VCaP (cell line): ENCODE measurements at regions not wholly inside any gene's neighbourhood (a gene's known extent, or its start where the extent isn't known, plus 50 kb on each side); places are given as distances from the start of the nearest gene placed in this dataset.

Source experiments
- H3K27ac ChIP-seq: fragments of 450-650 bp; 2 replicates; pipeline ENCODE4 v1.5.1; 2017
- TF ChIP-seq, protein P1 (sequence below): fragments of 450-650 bp; conservative IDR thresholded peaks from 2 replicates; pipeline ENCODE4 v1.5.1; 2017; ENCODE audit warnings: mild to moderate bottlenecking, moderate library complexity

DNA sequence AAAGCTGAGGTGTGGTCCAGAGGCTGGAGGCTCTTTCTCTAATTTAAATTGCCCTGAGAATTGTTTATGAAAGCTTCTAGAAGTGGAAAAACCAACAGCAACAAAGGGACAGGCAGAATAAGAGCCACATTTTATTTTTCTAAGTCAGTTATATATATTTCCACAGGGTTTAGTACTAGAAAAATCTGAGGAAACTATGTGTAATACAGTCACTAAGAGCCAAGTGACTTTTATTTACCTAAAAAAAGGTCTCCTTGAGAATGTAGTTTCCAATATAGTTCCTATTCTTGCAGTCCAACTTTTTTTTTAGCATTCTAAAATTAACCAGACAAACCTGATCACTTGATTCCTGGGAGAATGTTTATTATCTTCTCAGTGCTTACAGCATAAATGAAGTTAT lies 296.6 kb upstream of the MYOCD start:
- no peak overlapping the region for H3K27ac ChIP-seq
- TF ChIP-seq, protein P1, sequence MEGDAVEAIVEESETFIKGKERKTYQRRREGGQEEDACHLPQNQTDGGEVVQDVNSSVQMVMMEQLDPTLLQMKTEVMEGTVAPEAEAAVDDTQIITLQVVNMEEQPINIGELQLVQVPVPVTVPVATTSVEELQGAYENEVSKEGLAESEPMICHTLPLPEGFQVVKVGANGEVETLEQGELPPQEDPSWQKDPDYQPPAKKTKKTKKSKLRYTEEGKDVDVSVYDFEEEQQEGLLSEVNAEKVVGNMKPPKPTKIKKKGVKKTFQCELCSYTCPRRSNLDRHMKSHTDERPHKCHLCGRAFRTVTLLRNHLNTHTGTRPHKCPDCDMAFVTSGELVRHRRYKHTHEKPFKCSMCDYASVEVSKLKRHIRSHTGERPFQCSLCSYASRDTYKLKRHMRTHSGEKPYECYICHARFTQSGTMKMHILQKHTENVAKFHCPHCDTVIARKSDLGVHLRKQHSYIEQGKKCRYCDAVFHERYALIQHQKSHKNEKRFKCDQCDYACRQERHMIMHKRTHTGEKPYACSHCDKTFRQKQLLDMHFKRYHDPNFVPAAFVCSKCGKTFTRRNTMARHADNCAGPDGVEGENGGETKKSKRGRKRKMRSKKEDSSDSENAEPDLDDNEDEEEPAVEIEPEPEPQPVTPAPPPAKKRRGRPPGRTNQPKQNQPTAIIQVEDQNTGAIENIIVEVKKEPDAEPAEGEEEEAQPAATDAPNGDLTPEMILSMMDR, result no peak

DNA sequence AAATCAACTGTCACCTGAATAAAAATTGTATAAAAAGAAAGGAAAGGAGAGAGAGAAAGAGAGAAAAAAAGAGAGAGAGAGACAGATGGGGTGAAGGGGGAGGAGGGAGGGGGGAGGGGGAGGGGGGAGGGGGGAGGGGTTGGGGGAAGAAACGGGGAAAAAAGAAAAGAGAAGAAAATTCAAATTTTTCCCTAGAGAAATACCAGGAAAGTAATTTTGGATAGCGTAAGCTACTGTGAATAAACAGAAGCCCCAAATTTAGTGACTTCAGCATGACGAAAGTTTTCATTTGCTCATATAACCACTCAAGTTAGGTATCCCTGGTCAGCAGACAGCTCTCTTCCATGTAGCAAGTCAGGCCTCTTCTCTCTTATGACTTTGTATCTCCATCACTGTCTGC lies 289.4 kb upstream of the MYOCD start:
- TF ChIP-seq, protein P1, result no peak
- H3K27ac ChIP-seq, result no peak overlapping the region

DNA sequence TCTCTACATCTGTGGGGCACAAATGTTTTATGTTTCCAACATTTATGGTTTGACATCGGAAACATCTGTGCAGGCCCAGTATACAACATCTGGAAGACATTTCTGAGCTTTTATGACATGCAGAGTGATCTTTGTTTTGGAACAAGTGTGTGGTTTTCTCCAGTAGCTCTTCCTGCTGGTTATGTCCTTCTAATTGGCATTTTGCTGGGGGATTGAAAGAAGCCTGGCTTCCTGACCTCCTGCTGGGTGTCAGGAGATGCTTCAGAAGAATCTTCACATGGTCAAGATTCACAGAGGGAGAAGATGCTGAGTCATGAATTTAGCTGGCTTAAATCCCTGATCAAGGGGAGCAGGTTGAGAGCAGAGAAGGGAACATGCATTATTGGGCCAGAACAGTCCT lies 279.5 kb upstream of the MYOCD start:
- TF ChIP-seq, protein P1, result no peak
- no peak overlapping the region for H3K27ac ChIP-seq

DNA sequence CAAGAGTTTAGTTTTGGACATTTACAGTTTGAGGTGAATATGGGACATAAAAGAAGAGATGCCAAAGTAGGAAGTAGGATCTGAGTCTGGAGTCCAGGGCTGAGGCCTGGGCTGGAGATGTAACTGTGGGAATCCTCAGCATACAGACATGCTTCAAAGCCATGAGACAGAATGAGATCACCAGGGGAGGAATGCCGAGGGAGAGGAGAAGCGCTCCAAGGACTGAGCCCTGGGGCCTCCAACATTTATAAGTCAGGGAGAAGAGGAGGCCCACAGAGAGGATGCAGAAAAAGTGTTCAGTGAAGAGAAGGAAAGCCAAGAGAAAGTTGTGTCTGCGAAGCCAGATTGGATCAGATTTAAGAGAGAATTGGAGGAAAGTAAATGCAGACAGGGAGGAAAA lies 277.5 kb upstream of the MYOCD start:
- TF ChIP-seq, protein P1, result no peak

DNA sequence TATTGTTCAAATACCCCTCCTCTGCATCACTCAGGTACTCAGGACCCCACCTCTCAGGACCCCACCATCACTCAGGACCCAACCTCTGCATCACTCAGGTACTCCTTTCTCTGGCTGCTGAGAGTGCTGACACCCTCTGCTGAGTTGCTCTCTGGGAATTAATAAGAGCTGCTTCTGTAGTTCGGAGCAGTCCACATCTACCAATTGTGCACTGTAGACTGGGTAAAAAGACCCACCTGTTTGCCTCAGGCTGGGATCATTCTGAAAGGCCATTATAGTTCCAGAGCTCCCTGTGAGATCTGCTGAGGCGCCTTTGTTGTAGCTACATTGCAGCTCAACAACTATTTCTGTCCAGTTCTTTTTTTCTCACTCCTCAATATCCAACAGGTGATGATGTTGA lies 276.3 kb upstream of the MYOCD start:
- H3K27ac ChIP-seq, result no peak overlapping the region
- TF ChIP-seq, protein P1, result no peak

More for the DNA sequence above, 277.5 kb upstream of the MYOCD start:
- no peak overlapping the region for H3K27ac ChIP-seq

DNA sequence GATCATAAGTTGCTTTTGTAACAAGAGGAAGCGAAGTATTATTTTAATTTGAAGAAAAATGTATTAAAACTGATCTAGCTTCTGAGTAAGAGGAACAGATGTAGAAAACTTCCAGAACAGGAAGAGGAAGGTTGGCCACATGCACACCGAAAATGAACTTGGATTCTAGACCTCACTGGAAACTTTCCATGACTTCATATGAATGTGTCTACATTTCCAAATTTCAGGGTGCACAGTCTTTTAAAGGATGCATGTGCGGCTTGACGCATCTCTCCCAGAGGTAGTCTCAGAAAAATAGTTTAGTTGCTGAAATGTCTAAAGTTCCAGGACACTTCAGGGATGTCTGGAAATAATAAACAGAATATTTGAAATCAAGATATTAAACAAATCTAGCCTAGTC lies 275.1 kb upstream of the MYOCD start:
- TF ChIP-seq, protein P1, result no peak

DNA sequence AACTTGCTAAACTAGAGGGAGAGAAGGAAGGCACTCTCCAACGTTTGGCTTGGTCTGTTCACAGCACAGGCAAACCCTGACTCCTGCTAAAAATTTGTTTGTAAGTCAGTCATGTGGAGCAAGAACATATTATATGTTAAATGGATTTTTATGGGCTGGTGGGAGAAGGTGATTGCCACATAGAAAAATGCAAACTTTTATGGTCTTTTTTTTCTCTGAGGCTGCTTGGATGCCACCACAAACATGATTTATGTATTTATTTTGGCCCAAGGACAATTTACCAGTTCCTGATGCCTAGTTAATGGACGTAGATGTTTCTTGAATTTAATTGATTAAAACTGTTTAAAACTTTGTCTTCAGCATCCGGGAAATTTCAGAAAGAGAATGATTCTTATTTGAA lies 274.2 kb upstream of the MYOCD start:
- H3K27ac ChIP-seq, result peak overlapping the region; percentile 23
- TF ChIP-seq, protein P1, result no peak

More for the DNA sequence above, 275.1 kb upstream of the MYOCD start:
- peak overlapping the region; percentile 23 for H3K27ac ChIP-seq
